Right lobe of liver (tissue), 6 donors: ENCODE measurements at regions not wholly inside any gene's neighbourhood (a gene's known extent, or its start where the extent isn't known, plus 50 kb on each side); places are given as distances from the start of the nearest gene placed in this dataset.

Experiments used
- ATAC-seq, 4 donors: fragments of 200-7000 bp; cut with Tn5 transposase; one replicate each; pipeline ENCODE4 v1.9.1; 2020; ENCODE audit warnings: mild to moderate bottlenecking in 4 of 4, moderate library complexity in 4 of 4
- DNase-seq, 3 donors: peaks; one replicate each; pipeline ENCODE4 v3.0.0-alpha.2; 2020
- H3K27ac ChIP-seq, 3 donors: fragments of 200-600 bp; one replicate each; pipeline ENCODE4 v1.8.0; 2022
- H3K27me3 ChIP-seq, 2 donors: fragments of 200-600 bp; one replicate each; pipeline ENCODE4 v1.8.0; 2022
- H3K36me3 ChIP-seq, 4 donors: fragments of 200-600 bp; sonication (generic) in 1 of 4; one replicate each; pipeline versions ENCODE4 v1.5.1 to v1.8.0; 2017 to 2022; ENCODE audit warnings: control low read depth in 1 of 4
- H3K4me1 ChIP-seq, 4 donors: fragments of 200-600 bp; sonication (generic) in 1 of 4; one replicate each; pipeline versions ENCODE4 v1.5.1 to v1.8.0; 2017 to 2022; ENCODE audit warnings: control low read depth in 1 of 4
- H3K4me3 ChIP-seq, 3 donors: fragments of 200-600 bp; one replicate each; pipeline ENCODE4 v1.8.0; 2022
- H3K9me3 ChIP-seq, 4 donors: fragments of 200-600 bp; sonication (generic) in 1 of 4; one replicate each; pipeline versions ENCODE4 v1.5.1 to v1.8.0; 2017 to 2022; ENCODE audit warnings: control low read depth in 1 of 4
- CTCF ChIP-seq, 4 donors: fragments of 200-600 bp in 3 of 4; fragments of 450-650 bp in 1 of 4; IDR thresholded peaks; one replicate each; pipeline versions ENCODE4 v1.5.1 to v1.8.0; 2016 to 2022; ENCODE audit warnings: antibody characterized with exemption in 4 of 4, mild to moderate bottlenecking in 2 of 4
- POLR2A ChIP-seq: fragments of 450-650 bp; IDR thresholded peaks from one replicate; pipeline ENCODE4 v1.6.1; 2017; ENCODE audit warnings: antibody characterized with exemption, mild to moderate bottlenecking
- WGBS: methylation state at CpG from one replicate; pipeline ENCODE4 v1.1.6; 2018; ENCODE audit warnings: low coverage, low lambda C conversion rate; ENCODE audit not compliant: insufficient coverage; ENCODE audit errors: missing lambda C conversion rate; 5-methylcytosine and 5-hydroxymethylcytosine counted together
- intact Hi-C, 2 donors: fragments of 100-400 bp; cut with DNase I; formaldehyde crosslinking; loops; one replicate each; pipeline versions ENCODE4 v1.11.2 to v1.14.1; 2022
- donor health status: DM: no; HTN: yes; CAD: no.
- donor health status: DM: no; HTN: no; CAD: no.
- donor health status: DM: no; HTN: no; CAD: no.
- donor health status: DM: no; HTN: yes; CAD: no.
- donor health status: DM: no; HTN: yes; CAD: no.

- 80% methylated on average over 4 of the region's 4 CpGs for WGBS
- TF ChIP-seq CTCF (IDR thresholded peaks at IDR 0.05), result no peak
- no peak for DNase-seq
- H3K4me1 ChIP-seq, result no peaks in the 10 kb centered on the region
- ATAC-seq, result no peak
- no peak overlapping the region for H3K27ac ChIP-seq
- no peaks in the 10 kb centered on the region for H3K9me3 ChIP-seq
- H3K27me3 ChIP-seq, result no peaks in the 10 kb centered on the region
- no peaks in the 10 kb centered on the region for H3K36me3 ChIP-seq
- no peak overlapping the region for H3K4me3 ChIP-seq
- intact Hi-C loops, result no loop called here
Observed at GRCh38 chr12:90899456-90900182, 55.4 kb downstream of the CCER1 start.

GRCh38 chr12:90897986-90898385, 57.0 kb downstream of the CCER1 start:
- TF ChIP-seq POLR2A (no peak), CTCF (IDR thresholded peaks at IDR 0.05) (no peak)
- H3K4me3 ChIP-seq, result no peak overlapping the region
- no peak for ATAC-seq

GRCh38 chr12:90897316-90897715, 57.7 kb downstream of the CCER1 start:
- Histone ChIP-seq H3K27ac (no peak overlapping the region), H3K4me1 (no peaks in the 10 kb centered on the region), H3K36me3 (no peaks in the 10 kb centered on the region), H3K27me3 (no peaks in the 10 kb centered on the region), H3K4me3 (no peak overlapping the region), H3K9me3 (no peaks in the 10 kb centered on the region)
- 68% methylated on average over 3 of the region's 3 CpGs for WGBS
- no peak for DNase-seq
- no peak for TF ChIP-seq CTCF (IDR thresholded peaks at IDR 0.05)
- no peak for TF ChIP-seq POLR2A
- intact Hi-C loops, result no loop called here
- no peak for ATAC-seq

More at GRCh38 chr12:90897986-90898385, 57.0 kb downstream of the CCER1 start:
- Histone ChIP-seq H3K36me3 (no peaks in the 10 kb centered on the region), H3K27me3 (no peaks in the 10 kb centered on the region), H3K4me1 (no peaks in the 10 kb centered on the region), H3K9me3 (no peaks in the 10 kb centered on the region), H3K27ac (no peak overlapping the region)
- DNase-seq, result no peak
- intact Hi-C loops, result no loop called here

- Histone ChIP-seq H3K36me3 (no peaks in the 10 kb centered on the region), H3K27me3 (no peaks in the 10 kb centered on the region), H3K4me1 (no peaks in the 10 kb centered on the region), H3K4me3 (no peak overlapping the region), H3K9me3 (no peaks in the 10 kb centered on the region), H3K27ac (no peak overlapping the region)
- WGBS, result 89% methylated on average over 1 of the region's 1 CpG
- ATAC-seq (no peak), DNase-seq (no peak)
- TF ChIP-seq CTCF (IDR thresholded peaks at IDR 0.05), result no peak
- TF ChIP-seq POLR2A, result no peak
- intact Hi-C loops, result no loop called here
Observed at GRCh38 chr12:90896821-90897220, 58.2 kb downstream of the CCER1 start.

GRCh38 chr12:90896164-90896563, 58.8 kb downstream of the CCER1 start:
- no peak for TF ChIP-seq POLR2A
- no peak for TF ChIP-seq CTCF (IDR thresholded peaks at IDR 0.05)
- no peaks in the 10 kb centered on the region for H3K27me3 ChIP-seq
- no peaks in the 10 kb centered on the region for H3K9me3 ChIP-seq
- no peaks in the 10 kb centered on the region for H3K4me1 ChIP-seq
- no peak overlapping the region for H3K4me3 ChIP-seq
- no peak for ATAC-seq
- no peak for DNase-seq
- intact Hi-C loops, result no loop called here
- no peaks in the 10 kb centered on the region for H3K36me3 ChIP-seq
- no peak overlapping the region for H3K27ac ChIP-seq
